Amygdala (tissue), 56 donors: ENCODE measurements at regions not wholly inside any gene's neighbourhood (a gene's known extent, or its start where the extent isn't known, plus 50 kb on each side); places are given as distances from the start of the nearest gene placed in this dataset.

ENCODE experiments used
- DNase-seq, 56 donors: peaks; one replicate each; lab custom pipeline; 2025; lab: John Stamatoyannopoulos, UW

- DNase-seq: no peak
Measured at GRCh38 chr12:76259660-76260389, 88.4 kb downstream of the BBS10 start.

- no peak for DNase-seq
Measured at GRCh38 chr12:76259106-76259505, 89.1 kb downstream of the BBS10 start.

GRCh38 chr12:76256904-76257303, 91.3 kb downstream of the BBS10 start:
- no peak for DNase-seq

DNA sequence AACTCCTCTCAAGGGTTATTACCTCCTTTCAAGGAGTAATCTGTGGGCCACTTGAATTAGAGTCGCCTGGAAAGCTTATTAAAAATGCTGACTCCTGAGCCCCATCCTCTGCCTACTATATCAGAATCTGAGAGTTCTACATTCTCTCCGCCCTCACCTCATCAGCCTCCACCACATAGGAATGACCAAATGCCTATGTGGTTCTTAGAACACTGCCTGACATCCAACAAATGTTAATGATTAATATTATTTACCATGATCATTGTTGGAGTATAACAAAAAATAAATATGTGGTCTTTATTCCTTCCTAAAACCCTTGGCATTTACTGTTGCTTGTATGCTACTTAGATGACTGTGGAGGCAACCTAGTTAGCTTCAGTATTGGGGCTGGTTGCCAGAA, 91.9 kb downstream of the BBS10 start:
- DNase-seq: no peak

- no peak for DNase-seq
Measured at GRCh38 chr12:76255692-76256091, 92.5 kb downstream of the BBS10 start.

GRCh38 chr12:76255281-76255680, 92.9 kb downstream of the BBS10 start:
- no peak for DNase-seq

- no peak for DNase-seq
Measured at GRCh38 chr12:76252031-76252430, 96.2 kb downstream of the BBS10 start.

- peak in 1 of 56 donors; percentile 5 for DNase-seq
Measured at GRCh38 chr12:76250256-76250655, 98.0 kb downstream of the BBS10 start.

DNA sequence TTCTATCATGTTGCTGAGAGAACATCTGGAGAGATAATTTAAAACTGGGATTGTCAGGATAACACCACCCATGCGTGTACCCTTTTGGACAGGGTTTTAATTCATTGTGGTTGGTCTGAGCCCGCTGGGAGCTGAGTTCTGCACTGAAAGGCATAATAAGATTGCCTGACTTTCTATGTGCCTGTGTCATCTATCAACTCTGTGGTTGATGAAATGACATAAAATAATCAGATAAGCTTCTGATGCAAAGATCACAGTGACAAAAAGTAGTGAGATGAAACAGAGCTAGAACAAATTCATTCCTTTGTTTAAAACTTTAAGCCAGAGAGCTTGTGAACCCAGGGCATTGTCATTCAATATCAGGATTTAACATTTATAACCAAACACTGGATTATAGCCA, 98.7 kb downstream of the BBS10 start:
- no peak for DNase-seq

GRCh38 chr12:76247992-76248391, 100.2 kb downstream of the BBS10 start:
- DNase-seq: no peak

DNA sequence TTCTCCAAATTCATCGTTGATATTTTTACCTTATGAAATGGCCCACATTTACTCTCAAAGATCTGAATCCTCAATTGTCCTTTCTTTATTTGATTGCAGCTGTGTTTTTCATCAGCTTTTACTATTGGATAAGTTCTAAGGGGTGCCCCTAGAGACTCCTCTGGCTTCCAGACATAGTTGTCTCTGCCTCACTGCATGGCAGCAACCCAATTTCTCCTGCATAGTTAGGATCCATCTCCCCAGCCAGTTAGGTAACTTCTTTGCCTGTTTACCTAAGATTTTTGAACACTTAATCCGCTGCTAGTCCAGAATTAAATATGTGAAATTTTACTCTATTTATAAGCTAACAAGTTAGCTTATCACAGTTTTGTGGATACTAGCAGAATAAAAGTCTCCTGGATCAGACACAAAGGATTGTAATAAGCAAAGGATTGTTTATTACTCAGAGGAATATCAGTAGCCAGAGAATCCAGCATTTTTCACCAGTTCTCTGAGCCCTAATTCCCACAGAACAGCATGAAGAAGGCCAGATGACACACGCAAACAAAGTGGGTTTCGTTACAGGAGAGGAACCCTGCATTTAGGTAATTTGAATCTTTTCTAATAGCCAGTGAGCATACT, 101.1 kb downstream of the BBS10 start:
- DNase-seq: no peak

GRCh38 chr12:76246611-76247010, 101.6 kb downstream of the BBS10 start:
- no peak for DNase-seq

DNA sequence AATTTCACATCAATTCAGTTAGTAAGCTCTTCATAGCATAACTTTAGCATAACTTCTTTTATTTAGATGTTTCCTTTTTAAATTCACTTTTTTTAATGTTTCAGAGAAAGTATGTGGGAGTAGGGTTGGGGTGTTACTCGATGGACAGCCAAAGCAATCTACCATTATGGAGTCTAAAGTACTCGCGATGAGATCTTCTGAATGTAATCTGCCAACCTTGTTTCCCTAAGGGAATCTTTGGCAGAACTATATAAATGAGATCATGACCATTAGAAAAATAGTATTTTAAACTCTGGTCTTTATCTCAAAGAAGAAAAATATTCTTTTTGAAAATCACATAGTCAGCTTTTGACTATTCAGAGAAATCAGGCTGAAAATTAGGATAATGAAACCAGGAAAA, 103.9 kb downstream of the BBS10 start:
- no peak for DNase-seq

GRCh38 chr12:76242813-76243550, 105.2 kb downstream of the BBS10 start:
- no peak for DNase-seq

GRCh38 chr12:76241371-76241770, 106.8 kb downstream of the BBS10 start:
- DNase-seq: no peak

DNA sequence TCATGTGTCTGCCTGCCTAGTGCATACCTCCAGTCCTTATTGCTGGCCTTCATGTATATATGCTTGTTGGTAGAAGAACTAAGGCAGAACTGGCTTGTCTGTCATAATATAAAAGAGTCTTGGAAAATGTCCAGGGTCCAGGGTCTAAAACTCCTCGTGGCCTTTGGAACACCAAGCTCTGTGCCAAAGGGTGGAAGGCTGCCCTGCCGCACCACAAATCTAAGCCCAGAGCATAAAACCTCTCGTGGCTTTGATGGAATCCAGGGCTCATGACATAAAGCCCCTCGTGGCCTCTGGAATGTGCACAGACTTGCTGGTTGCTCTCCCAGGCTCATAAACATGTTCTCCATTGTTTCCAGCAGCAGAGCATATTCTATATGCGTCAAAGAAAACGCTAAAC, 107.9 kb downstream of the BBS10 start:
- no peak for DNase-seq

DNA sequence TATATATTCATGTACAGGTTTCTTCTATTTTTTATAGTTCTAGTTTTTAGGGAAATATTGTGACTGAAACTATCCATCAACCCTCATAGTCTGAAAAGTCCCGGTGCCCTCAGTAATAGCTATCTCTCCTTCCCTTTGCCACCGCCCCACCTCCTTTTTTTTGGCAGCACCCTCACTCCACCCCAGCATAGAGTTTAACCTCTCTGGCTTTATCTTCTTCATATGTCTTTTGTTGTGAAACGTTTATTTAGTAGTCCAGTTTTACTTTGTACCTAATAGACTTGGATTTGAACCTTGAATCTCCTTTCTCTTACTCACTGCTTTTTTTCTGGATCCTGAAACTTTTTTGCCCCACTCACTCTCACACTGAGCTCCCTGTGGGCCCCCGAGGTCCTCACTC, 109.5 kb downstream of the BBS10 start:
- DNase-seq: no peak

DNA sequence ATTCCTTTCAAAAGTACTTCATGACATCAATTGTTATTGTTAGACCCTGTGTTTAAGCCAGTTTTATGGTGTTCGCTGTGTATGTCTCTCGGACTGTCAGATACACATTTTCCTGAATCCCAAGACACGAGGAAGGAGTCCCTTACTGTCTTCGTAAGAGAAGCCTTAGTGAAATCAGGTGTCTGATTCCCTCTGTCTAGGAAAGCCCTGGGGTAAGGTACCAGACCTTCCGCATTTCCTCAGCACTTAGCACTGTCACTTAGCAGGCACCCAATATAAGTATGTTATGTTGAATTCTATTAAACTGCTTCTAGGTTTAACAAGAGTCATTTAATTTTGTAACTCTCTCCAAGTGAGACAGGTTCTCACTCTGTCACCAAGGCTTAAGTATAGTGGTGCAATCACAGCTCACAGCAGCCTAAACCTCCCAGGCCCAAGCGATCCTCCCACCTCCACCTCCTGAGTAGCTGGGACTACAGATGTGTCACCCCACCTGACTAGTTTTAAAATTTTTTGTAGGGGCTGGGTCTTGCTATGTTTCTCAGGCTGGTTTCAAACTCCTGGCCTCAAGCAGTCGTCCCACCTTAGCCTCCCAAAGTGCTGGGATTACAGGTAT, 111.0 kb downstream of the BBS10 start:
- no peak for DNase-seq

GRCh38 chr12:76236640-76237039, 111.6 kb downstream of the BBS10 start:
- no peak for DNase-seq

- no peak for DNase-seq
Measured at GRCh38 chr12:76234741-76235140, 113.5 kb downstream of the BBS10 start.

DNA sequence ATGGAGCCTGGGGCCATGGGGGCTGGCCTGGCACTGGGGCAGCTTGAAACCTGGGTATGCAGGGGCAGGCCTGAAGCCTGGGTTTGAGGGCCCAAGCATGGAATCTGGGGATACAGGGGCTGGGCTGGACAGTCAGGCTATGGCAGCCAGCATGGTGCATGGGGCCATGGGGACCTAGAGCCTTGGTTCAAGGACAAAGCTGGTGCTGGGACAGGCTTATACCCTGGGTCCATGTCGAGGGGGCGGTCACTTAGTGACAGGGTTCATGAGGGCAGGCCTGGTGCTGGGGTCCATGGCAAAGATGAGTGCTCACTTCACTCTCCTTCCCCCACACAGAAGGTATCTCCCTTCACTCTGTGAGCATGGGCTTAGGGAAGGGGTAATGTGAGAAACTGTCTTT, 116.2 kb downstream of the BBS10 start:
- DNase-seq: no peak
